GM23338 (cell line): ENCODE measurements at regions not wholly inside any gene's neighbourhood (a gene's known extent, or its start where the extent isn't known, plus 50 kb on each side); places are given as distances from the start of the nearest gene placed in this dataset.

Experiments used
- ATAC-seq: fragments of 200-7000 bp; cut with Tn5 transposase; 3 replicates; pipeline ENCODE4 v1.9.1; 2020
- DNase-seq: peaks from one replicate; pipeline ENCODE4 v3.0.0-alpha.2; 2015; ENCODE audit warnings: low spot score
- H2AFZ ChIP-seq: fragments of 200-600 bp; sonication (generic); 2 replicates; pipeline ENCODE4 v1.8.0; 2016; ENCODE audit warnings: antibody characterized with exemption, mild to moderate bottlenecking, moderate library complexity
- H3F3A ChIP-seq: fragments of 200-600 bp; sonication (generic); replicated peaks from 2 replicates; pipeline ENCODE4 v1.8.0; 2017; ENCODE audit warnings: antibody characterized with exemption, mixed run types, low read depth
- H3K27ac ChIP-seq: fragments of 200-600 bp; sonication (generic); 2 replicates; pipeline ENCODE4 v1.6.1; 2016; ENCODE audit warnings: low read depth
- H3K27me3 ChIP-seq: fragments of 200-600 bp; sonication (generic); 2 replicates; pipeline ENCODE4 v1.8.0; 2016; ENCODE audit warnings: mild to moderate bottlenecking, mixed run types, moderate library complexity; ENCODE audit not compliant: insufficient read depth
- H3K36me3 ChIP-seq: fragments of 200-600 bp; sonication (generic); 2 replicates; pipeline ENCODE4 v1.8.0; 2016; ENCODE audit warnings: mild to moderate bottlenecking; ENCODE audit not compliant: insufficient read depth
- H3K4me1 ChIP-seq: fragments of 200-600 bp; sonication (generic); 2 replicates; pipeline ENCODE4 v1.8.0; 2016; ENCODE audit warnings: mild to moderate bottlenecking, moderate library complexity; ENCODE audit not compliant: insufficient read depth
- H3K4me2 ChIP-seq: fragments of 200-600 bp; sonication (generic); 2 replicates; pipeline ENCODE4 v1.7.1; 2017; ENCODE audit warnings: mixed run types
- H3K4me3 ChIP-seq: fragments of 200-600 bp; sonication (generic); 2 replicates; pipeline ENCODE4 v1.6.1; 2016; ENCODE audit warnings: mixed run types
- H3K79me2 ChIP-seq: fragments of 200-600 bp; sonication (generic); replicated peaks from 2 replicates; pipeline ENCODE4 v1.8.0; 2017; ENCODE audit warnings: mild to moderate bottlenecking; ENCODE audit not compliant: insufficient read depth
- H3K9me2 ChIP-seq: fragments of 200-600 bp; sonication (generic); 2 replicates; pipeline ENCODE4 v1.8.0; 2017; ENCODE audit not compliant: insufficient read depth
- H4K20me1 ChIP-seq: fragments of 200-600 bp; sonication (generic); replicated peaks from 2 replicates; pipeline ENCODE4 v1.8.0; 2017; ENCODE audit warnings: mild to moderate bottlenecking; ENCODE audit not compliant: insufficient read depth
- H3K27ac Mint-ChIP-seq: 2 replicates; pipeline ENCODE4 v1.8.0; 2020; ENCODE audit warnings: inconsistent platforms, mild to moderate bottlenecking, moderate library complexity, mixed read lengths
- H3K27me3 Mint-ChIP-seq: 3 replicates; pipeline ENCODE4 v1.8.0; 2022; ENCODE audit warnings: low read depth, mild to moderate bottlenecking, moderate library complexity, mixed read lengths, inconsistent platforms; ENCODE audit not compliant: insufficient read depth, poor library complexity
- H3K36me3 Mint-ChIP-seq: 3 replicates; pipeline ENCODE4 v1.8.0; 2021; ENCODE audit warnings: low read depth, mild to moderate bottlenecking, inconsistent platforms, moderate library complexity, mixed read lengths
- H3K4me1 Mint-ChIP-seq: 3 replicates; pipeline ENCODE4 v1.8.0; 2020; ENCODE audit warnings: mild to moderate bottlenecking, inconsistent platforms, mixed read lengths
- H3K4me3 Mint-ChIP-seq: 3 replicates; pipeline ENCODE4 v1.8.0; 2021; ENCODE audit warnings: moderate library complexity, mild to moderate bottlenecking, inconsistent platforms, mixed read lengths
- H3K9me3 Mint-ChIP-seq: 3 replicates; pipeline ENCODE4 v1.8.0; 2020; ENCODE audit warnings: moderate library complexity, mild to moderate bottlenecking, inconsistent platforms, mixed read lengths
- EZH2 ChIP-seq: fragments of 200-600 bp; sonication (generic); IDR thresholded peaks from one replicate; pipeline ENCODE4 v1.8.0; 2017; ENCODE audit warnings: antibody characterized with exemption, mild to moderate bottlenecking, low read depth; ENCODE audit not compliant: unreplicated experiment
- EZH2phosphoT487 ChIP-seq: fragments of 200-600 bp; sonication (generic); IDR thresholded peaks from one replicate; pipeline ENCODE4 v1.8.1; 2018; ENCODE audit warnings: antibody characterized with exemption; ENCODE audit not compliant: unreplicated experiment
- JUNB ChIP-seq: IDR thresholded peaks from one replicate; pipeline ENCODE4 v1.6.1; 2016; ENCODE audit warnings: antibody characterized with exemption; ENCODE audit not compliant: unreplicated experiment
- POLR2AphosphoS5 ChIP-seq: IDR thresholded peaks from 2 replicates; pipeline ENCODE4 v1.6.1; 2016; ENCODE audit warnings: antibody characterized with exemption, low read depth
- STAT1 ChIP-seq: IDR thresholded peaks from one replicate; pipeline ENCODE4 v1.6.1; 2016; ENCODE audit warnings: antibody characterized with exemption; ENCODE audit not compliant: unreplicated experiment
- ZNF331 ChIP-seq: fragments of 250-450 bp; sonication (Bioruptor Pico); IDR thresholded peaks from 2 replicates; pipeline ENCODE4 v1.5.0; 2020; ENCODE audit warnings: low read depth, mild to moderate bottlenecking, moderate library complexity
- TF ChIP-seq, protein P1 (sequence below): fragments of 250-450 bp; sonication (Bioruptor Pico); IDR thresholded peaks from 2 replicates; pipeline ENCODE4 v1.5.0; 2020; ENCODE audit warnings: mild to moderate bottlenecking, moderate library complexity
- TF ChIP-seq, protein P2 (sequence below): IDR thresholded peaks from one replicate; pipeline ENCODE4 v1.6.1; 2018; ENCODE audit warnings: antibody characterized with exemption; ENCODE audit not compliant: unreplicated experiment

DNA sequence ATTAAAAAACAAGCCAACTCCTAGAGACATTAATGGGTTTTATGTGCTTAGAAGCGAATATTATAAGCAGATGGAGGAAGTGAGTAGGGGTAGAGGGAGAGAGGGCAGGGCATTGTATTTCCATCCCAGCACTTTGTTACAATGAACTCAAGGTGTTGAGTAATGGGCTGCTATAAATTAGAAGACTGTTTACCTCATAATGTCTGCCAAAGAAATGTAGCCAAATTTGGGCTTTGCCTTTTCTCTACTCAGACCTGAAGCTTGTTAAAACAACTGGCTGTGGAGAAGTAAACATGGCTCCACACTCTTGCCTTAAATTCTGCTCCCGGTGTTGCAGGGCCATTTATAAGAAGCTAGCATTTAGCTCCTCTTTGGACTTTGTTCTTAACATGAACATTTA, 134.7 kb downstream of the PMP22 start:
- Histone ChIP-seq H3K79me2 (no peaks in the 10 kb centered on the region), H3K4me3 (no peak overlapping the region), H3K4me1 (no peaks in the 10 kb centered on the region), H4K20me1 (no peaks in the 10 kb centered on the region), H3K36me3 (no peaks in the 10 kb centered on the region), H3K4me2 (no peak overlapping the region), H3K27ac (no peak overlapping the region), H3K9me2 (0 out of 2 replicates have a peak, but pooled peaks cover 5% of the 10 kb centered on the region), H3K27me3 (no peaks in the 10 kb centered on the region), H3F3A (no peaks in the 10 kb centered on the region), H2AFZ (no peak overlapping the region)
- Mint-ChIP-seq H3K9me3 (peaks cover 17% of the 10 kb centered on the region; the same call in 2 of the 3 replicates), H3K27me3 (peaks cover 7% of the 10 kb centered on the region), H3K4me3 (no peak overlapping the region), H3K27ac (no peak overlapping the region), H3K4me1 (no peaks in the 10 kb centered on the region), H3K36me3 (peaks cover 5% of the 10 kb centered on the region; the same call in 2 of the 3 replicates)
- DNase-seq, result no peak
- TF ChIP-seq ZNF331 (CRISPR knock-in tag) (no peak), EZH2 (no peak), JUNB (no peak), POLR2AphosphoS5 (no peak), STAT1 (no peak), EZH2phosphoT487 (no peak)
- TF ChIP-seq, protein P1, sequence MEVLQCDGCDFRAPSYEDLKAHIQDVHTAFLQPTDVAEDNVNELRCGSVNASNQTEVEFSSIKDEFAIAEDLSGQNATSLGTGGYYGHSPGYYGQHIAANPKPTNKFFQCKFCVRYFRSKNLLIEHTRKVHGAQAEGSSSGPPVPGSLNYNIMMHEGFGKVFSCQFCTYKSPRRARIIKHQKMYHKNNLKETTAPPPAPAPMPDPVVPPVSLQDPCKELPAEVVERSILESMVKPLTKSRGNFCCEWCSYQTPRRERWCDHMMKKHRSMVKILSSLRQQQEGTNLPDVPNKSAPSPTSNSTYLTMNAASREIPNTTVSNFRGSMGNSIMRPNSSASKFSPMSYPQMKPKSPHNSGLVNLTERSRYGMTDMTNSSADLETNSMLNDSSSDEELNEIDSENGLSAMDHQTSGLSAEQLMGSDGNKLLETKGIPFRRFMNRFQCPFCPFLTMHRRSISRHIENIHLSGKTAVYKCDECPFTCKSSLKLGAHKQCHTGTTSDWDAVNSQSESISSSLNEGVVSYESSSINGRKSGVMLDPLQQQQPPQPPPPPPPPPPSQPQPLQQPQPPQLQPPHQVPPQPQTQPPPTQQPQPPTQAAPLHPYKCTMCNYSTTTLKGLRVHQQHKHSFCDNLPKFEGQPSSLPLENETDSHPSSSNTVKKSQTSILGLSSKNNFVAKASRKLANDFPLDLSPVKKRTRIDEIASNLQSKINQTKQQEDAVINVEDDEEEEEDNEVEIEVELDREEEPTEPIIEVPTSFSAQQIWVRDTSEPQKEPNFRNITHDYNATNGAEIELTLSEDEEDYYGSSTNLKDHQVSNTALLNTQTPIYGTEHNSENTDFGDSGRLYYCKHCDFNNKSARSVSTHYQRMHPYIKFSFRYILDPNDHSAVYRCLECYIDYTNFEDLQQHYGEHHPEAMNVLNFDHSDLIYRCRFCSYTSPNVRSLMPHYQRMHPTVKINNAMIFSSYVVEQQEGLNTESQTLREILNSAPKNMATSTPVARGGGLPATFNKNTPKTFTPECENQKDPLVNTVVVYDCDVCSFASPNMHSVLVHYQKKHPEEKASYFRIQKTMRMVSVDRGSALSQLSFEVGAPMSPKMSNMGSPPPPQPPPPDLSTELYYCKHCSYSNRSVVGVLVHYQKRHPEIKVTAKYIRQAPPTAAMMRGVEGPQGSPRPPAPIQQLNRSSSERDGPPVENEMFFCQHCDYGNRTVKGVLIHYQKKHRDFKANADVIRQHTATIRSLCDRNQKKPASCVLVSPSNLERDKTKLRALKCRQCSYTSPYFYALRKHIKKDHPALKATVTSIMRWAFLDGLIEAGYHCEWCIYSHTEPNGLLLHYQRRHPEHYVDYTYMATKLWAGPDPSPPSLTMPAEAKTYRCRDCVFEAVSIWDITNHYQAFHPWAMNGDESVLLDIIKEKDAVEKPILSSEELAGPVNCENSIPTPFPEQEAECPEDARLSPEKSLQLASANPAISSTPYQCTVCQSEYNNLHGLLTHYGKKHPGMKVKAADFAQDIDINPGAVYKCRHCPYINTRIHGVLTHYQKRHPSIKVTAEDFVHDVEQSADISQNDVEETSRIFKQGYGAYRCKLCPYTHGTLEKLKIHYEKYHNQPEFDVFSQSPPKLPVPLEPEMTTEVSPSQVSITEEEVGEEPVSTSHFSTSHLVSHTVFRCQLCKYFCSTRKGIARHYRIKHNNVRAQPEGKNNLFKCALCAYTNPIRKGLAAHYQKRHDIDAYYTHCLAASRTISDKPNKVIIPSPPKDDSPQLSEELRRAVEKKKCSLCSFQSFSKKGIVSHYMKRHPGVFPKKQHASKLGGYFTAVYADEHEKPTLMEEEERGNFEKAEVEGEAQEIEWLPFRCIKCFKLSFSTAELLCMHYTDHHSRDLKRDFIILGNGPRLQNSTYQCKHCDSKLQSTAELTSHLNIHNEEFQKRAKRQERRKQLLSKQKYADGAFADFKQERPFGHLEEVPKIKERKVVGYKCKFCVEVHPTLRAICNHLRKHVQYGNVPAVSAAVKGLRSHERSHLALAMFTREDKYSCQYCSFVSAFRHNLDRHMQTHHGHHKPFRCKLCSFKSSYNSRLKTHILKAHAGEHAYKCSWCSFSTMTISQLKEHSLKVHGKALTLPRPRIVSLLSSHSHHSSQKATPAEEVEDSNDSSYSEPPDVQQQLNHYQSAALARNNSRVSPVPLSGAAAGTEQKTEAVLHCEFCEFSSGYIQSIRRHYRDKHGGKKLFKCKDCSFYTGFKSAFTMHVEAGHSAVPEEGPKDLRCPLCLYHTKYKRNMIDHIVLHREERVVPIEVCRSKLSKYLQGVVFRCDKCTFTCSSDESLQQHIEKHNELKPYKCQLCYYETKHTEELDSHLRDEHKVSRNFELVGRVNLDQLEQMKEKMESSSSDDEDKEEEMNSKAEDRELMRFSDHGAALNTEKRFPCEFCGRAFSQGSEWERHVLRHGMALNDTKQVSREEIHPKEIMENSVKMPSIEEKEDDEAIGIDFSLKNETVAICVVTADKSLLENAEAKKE, result no peak
- TF ChIP-seq, protein P2, sequence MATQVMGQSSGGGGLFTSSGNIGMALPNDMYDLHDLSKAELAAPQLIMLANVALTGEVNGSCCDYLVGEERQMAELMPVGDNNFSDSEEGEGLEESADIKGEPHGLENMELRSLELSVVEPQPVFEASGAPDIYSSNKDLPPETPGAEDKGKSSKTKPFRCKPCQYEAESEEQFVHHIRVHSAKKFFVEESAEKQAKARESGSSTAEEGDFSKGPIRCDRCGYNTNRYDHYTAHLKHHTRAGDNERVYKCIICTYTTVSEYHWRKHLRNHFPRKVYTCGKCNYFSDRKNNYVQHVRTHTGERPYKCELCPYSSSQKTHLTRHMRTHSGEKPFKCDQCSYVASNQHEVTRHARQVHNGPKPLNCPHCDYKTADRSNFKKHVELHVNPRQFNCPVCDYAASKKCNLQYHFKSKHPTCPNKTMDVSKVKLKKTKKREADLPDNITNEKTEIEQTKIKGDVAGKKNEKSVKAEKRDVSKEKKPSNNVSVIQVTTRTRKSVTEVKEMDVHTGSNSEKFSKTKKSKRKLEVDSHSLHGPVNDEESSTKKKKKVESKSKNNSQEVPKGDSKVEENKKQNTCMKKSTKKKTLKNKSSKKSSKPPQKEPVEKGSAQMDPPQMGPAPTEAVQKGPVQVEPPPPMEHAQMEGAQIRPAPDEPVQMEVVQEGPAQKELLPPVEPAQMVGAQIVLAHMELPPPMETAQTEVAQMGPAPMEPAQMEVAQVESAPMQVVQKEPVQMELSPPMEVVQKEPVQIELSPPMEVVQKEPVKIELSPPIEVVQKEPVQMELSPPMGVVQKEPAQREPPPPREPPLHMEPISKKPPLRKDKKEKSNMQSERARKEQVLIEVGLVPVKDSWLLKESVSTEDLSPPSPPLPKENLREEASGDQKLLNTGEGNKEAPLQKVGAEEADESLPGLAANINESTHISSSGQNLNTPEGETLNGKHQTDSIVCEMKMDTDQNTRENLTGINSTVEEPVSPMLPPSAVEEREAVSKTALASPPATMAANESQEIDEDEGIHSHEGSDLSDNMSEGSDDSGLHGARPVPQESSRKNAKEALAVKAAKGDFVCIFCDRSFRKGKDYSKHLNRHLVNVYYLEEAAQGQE, result no peak
- ATAC-seq, result no peak
